ENCODE measurements at regions not wholly inside any gene's neighbourhood (a gene's known extent, or its start where the extent isn't known, plus 50 kb on each side); places are given as distances from the start of the nearest gene placed in this dataset.
"Not testable (repeated sequence)": the region's sequence is repeated elsewhere in the genome, so short reads cannot be mapped to it uniquely, and the experiment has no call there.

- no peak for TF ChIP-seq CTCF (IDR thresholded peaks at IDR 0.05)
- H3K36me3 ChIP-seq = no peaks in the 10 kb centered on the region
- no peaks in the 10 kb centered on the region for H3K9me3 ChIP-seq
- H3K4me3 ChIP-seq = no peak overlapping the region
- H3K27ac ChIP-seq = no peak overlapping the region
- H3K4me1 ChIP-seq = no peaks in the 10 kb centered on the region
- no peak for DNase-seq (ENCODE audit: low spot score)
- H3K27me3 ChIP-seq = no peaks in the 10 kb centered on the region
These were observed 276.9 kb upstream of the TOM1L1 start for GRCh38 chr17:54623746-54624145.

GRCh38 chr17:54626146-54626703 is 274.4 kb upstream of the TOM1L1 start:
- Histone ChIP-seq H3K4me1 (no peaks in the 10 kb centered on the region), H3K27me3 (no peaks in the 10 kb centered on the region), H3K4me3 (no peak overlapping the region), H3K36me3 (no peaks in the 10 kb centered on the region), H3K9me3 (no peaks in the 10 kb centered on the region), H3K27ac (no peak overlapping the region)
- TF ChIP-seq CTCF (IDR thresholded peaks at IDR 0.05) = no peak
- DNase-seq (ENCODE audit: low spot score) = no peak

GRCh38 chr17:54639426-54639825 is 261.2 kb upstream of the TOM1L1 start:
- H3K4me3 ChIP-seq; H3K27me3 ChIP-seq; H3K36me3 ChIP-seq; DNase-seq (ENCODE audit: low spot score); H3K27ac ChIP-seq; H3K4me1 ChIP-seq: not testable (repeated sequence)
- peaks cover 0 to 13% of the 10 kb centered on the region in 2 donors for H3K9me3 ChIP-seq

- no peaks in the 10 kb centered on the region for H3K27me3 ChIP-seq
- no peaks in the 10 kb centered on the region for H3K36me3 ChIP-seq
- no peaks in the 10 kb centered on the region for H3K4me1 ChIP-seq
- H3K9me3 ChIP-seq = no peaks in the 10 kb centered on the region
- no peak overlapping the region for H3K4me3 ChIP-seq
- no peak for TF ChIP-seq CTCF (IDR thresholded peaks at IDR 0.05)
- DNase-seq (ENCODE audit: low spot score) = no peak
- no peak overlapping the region for H3K27ac ChIP-seq
These were observed 237.4 kb upstream of the TOM1L1 start for GRCh38 chr17:54662978-54663876.

- TF ChIP-seq CTCF (IDR thresholded peaks at IDR 0.05) = no peak
These were observed 234.1 kb upstream of the TOM1L1 start for GRCh38 chr17:54666559-54666958.

GRCh38 chr17:54678158-54678557 is 222.5 kb upstream of the TOM1L1 start:
- H3K4me1 ChIP-seq = no peaks in the 10 kb centered on the region
- no peaks in the 10 kb centered on the region for H3K27me3 ChIP-seq
- no peak overlapping the region for H3K4me3 ChIP-seq
- no peak overlapping the region for H3K27ac ChIP-seq
- no peak for DNase-seq (ENCODE audit: low spot score)
- H3K36me3 ChIP-seq = no peaks in the 10 kb centered on the region
- H3K9me3 ChIP-seq = no peaks in the 10 kb centered on the region
- no peak for TF ChIP-seq CTCF (IDR thresholded peaks at IDR 0.05)

More at GRCh38 chr17:54666559-54666958, 234.1 kb upstream of the TOM1L1 start:
- Histone ChIP-seq H3K4me3 (no peak overlapping the region), H3K36me3 (no peaks in the 10 kb centered on the region), H3K4me1 (no peaks in the 10 kb centered on the region), H3K27ac (no peak overlapping the region), H3K9me3 (no peaks in the 10 kb centered on the region), H3K27me3 (no peaks in the 10 kb centered on the region)
- DNase-seq (ENCODE audit: low spot score) = no peak
